ENCODE measurements at regions not wholly inside any gene's neighbourhood (a gene's known extent, or its start where the extent isn't known, plus 50 kb on each side); places are given as distances from the start of the nearest gene placed in this dataset.
A peak's percentile ranks its signal among the peaks of the same experiment; 100 is the strongest.
"Not testable (repeated sequence)": the region's sequence is repeated elsewhere in the genome, so short reads cannot be mapped to it uniquely, and the experiment has no call there.

- DNase-seq (ENCODE audit: low read depth in 2 of 2): peak; percentile 95
Observed at GRCh38 chr20:17873410-17874270, 95.0 kb downstream of the SNX5 start.

GRCh38 chr20:17872959-17873358 is 95.6 kb downstream of the SNX5 start:
- DNase-seq (ENCODE audit: low read depth in 2 of 2): no peak

- DNase-seq (ENCODE audit: low read depth in 2 of 2): no peak
Observed at GRCh38 chr20:17872434-17872833, 96.2 kb downstream of the SNX5 start.

- DNase-seq (ENCODE audit: low read depth in 2 of 2): no peak
Observed at GRCh38 chr20:17871886-17872285, 96.7 kb downstream of the SNX5 start.

GRCh38 chr20:17871181-17871580 is 97.4 kb downstream of the SNX5 start:
- DNase-seq (ENCODE audit: low read depth in 2 of 2): no peak

- no peak for DNase-seq (ENCODE audit: low read depth in 2 of 2)
Observed at GRCh38 chr20:17870086-17870740, 98.4 kb downstream of the SNX5 start.

- no peak for DNase-seq (ENCODE audit: low read depth in 2 of 2)
Observed at GRCh38 chr20:17869295-17869994, 99.1 kb downstream of the SNX5 start.

GRCh38 chr20:17868700-17869231 is 99.8 kb downstream of the SNX5 start:
- no peak for DNase-seq (ENCODE audit: low read depth in 2 of 2)

GRCh38 chr20:17868151-17868550 is 100.4 kb downstream of the SNX5 start:
- no peak for DNase-seq (ENCODE audit: low read depth in 2 of 2)

GRCh38 chr20:17867131-17867925 is 101.3 kb downstream of the SNX5 start:
- DNase-seq (ENCODE audit: low read depth in 2 of 2): no peak

GRCh38 chr20:17866234-17867001 is 102.2 kb downstream of the SNX5 start:
- no peak for DNase-seq (ENCODE audit: low read depth in 2 of 2)

GRCh38 chr20:17863577-17864292 is 104.9 kb downstream of the SNX5 start:
- no peak for DNase-seq (ENCODE audit: low read depth in 2 of 2)

- no peak for DNase-seq (ENCODE audit: low read depth in 2 of 2)
Observed at GRCh38 chr20:17863209-17863576, 105.4 kb downstream of the SNX5 start.

GRCh38 chr20:17862171-17862570 is 106.4 kb downstream of the SNX5 start:
- no peak for DNase-seq (ENCODE audit: low read depth in 2 of 2)

- DNase-seq (ENCODE audit: low read depth in 2 of 2): not testable (repeated sequence)
Observed at GRCh38 chr20:17861620-17862019, 107.0 kb downstream of the SNX5 start.

GRCh38 chr20:17860301-17861197 is 108.0 kb downstream of the SNX5 start:
- DNase-seq (ENCODE audit: low read depth in 2 of 2): no peak

GRCh38 chr20:17859616-17860232 is 108.9 kb downstream of the SNX5 start:
- DNase-seq (ENCODE audit: low read depth in 2 of 2): no peak

GRCh38 chr20:17859002-17859615 is 109.5 kb downstream of the SNX5 start:
- no peak for DNase-seq (ENCODE audit: low read depth in 2 of 2)

Data from fibroblast of skin of left biceps (primary cell).